GM19193 (cell line): ENCODE measurements at regions not wholly inside any gene's neighbourhood (a gene's known extent, or its start where the extent isn't known, plus 50 kb on each side); places are given as distances from the start of the nearest gene placed in this dataset.

ENCODE experiments used
- POLR2A ChIP-seq: IDR thresholded peaks from 4 replicates; pipeline ENCODE4 v1.6.1; 2011; ENCODE audit not compliant: insufficient read depth, insufficient read length; ENCODE audit errors: extremely low read depth

- TF ChIP-seq POLR2A, result no peak
Observed at GRCh38 chr22:49155039-49155769, 672.5 kb downstream of the BRD1 start.

- no peak for TF ChIP-seq POLR2A
Observed at GRCh38 chr22:49154433-49154832, 673.2 kb downstream of the BRD1 start.

- no peak for TF ChIP-seq POLR2A
Observed at GRCh38 chr22:49153921-49154320, 673.8 kb downstream of the BRD1 start.

GRCh38 chr22:49152939-49153770 is 674.5 kb downstream of the BRD1 start:
- no peak for TF ChIP-seq POLR2A

GRCh38 chr22:49152127-49152938 is 675.3 kb downstream of the BRD1 start:
- TF ChIP-seq POLR2A, result no peak

GRCh38 chr22:49151256-49152126 is 676.2 kb downstream of the BRD1 start:
- TF ChIP-seq POLR2A, result no peak

- no peak for TF ChIP-seq POLR2A
Observed at GRCh38 chr22:49150801-49151221, 676.9 kb downstream of the BRD1 start.

GRCh38 chr22:49149721-49150608 is 677.7 kb downstream of the BRD1 start:
- no peak for TF ChIP-seq POLR2A

GRCh38 chr22:49148895-49149418 is 678.7 kb downstream of the BRD1 start:
- TF ChIP-seq POLR2A, result no peak

- TF ChIP-seq POLR2A, result no peak
Observed at GRCh38 chr22:49147617-49148175, 680.0 kb downstream of the BRD1 start.

GRCh38 chr22:49147171-49147570 is 680.5 kb downstream of the BRD1 start:
- TF ChIP-seq POLR2A, result no peak

GRCh38 chr22:49146511-49146910 is 681.2 kb downstream of the BRD1 start:
- no peak for TF ChIP-seq POLR2A

GRCh38 chr22:49143812-49144211 is 683.9 kb downstream of the BRD1 start:
- TF ChIP-seq POLR2A, result no peak
